Thoracic aorta (tissue), 2 donors: ENCODE measurements at regions not wholly inside any gene's neighbourhood (a gene's known extent, or its start where the extent isn't known, plus 50 kb on each side); places are given as distances from the start of the nearest gene placed in this dataset.

Experiments
- ATAC-seq: fragments of 150-250 bp; one replicate; pipeline ENCODE4 v1.8.0; 2017; ENCODE audit warnings: low read depth; ENCODE audit not compliant: insufficient number of reproducible peaks, low FRiP score
- DNase-seq: peaks from one replicate; pipeline ENCODE4 v3.0.0-alpha.2; 2020; ENCODE audit warnings: low spot score
- H3K27ac ChIP-seq, 2 donors: fragments of 200-600 bp; sonication (generic); 1 replicate in 1 of 2; 2 replicates in 1 of 2; pipeline ENCODE4 v1.5.1; 2016; ENCODE audit warnings: mild to moderate bottlenecking in 2 of 2, moderate library complexity in 2 of 2
- H3K27me3 ChIP-seq: fragments of 200-600 bp; sonication (generic); replicated peaks from 2 replicates; pipeline ENCODE4 v1.6.0; 2016; ENCODE audit warnings: mild to moderate bottlenecking; ENCODE audit not compliant: insufficient read depth
- H3K36me3 ChIP-seq: fragments of 200-600 bp; sonication (generic); one replicate; pipeline ENCODE4 v1.5.1; 2016
- H3K4me1 ChIP-seq, 2 donors: fragments of 200-600 bp; sonication (generic); 1 replicate in 1 of 2; 2 replicates in 1 of 2; pipeline versions ENCODE4 v1.5.1 to v1.6.0; 2016; ENCODE audit warnings: low read depth in 2 of 2, mild to moderate bottlenecking in 1 of 2; ENCODE audit not compliant: control insufficient read depth in 1 of 2
- H3K4me3 ChIP-seq: fragments of 200-600 bp; sonication (generic); 2 replicates; pipeline ENCODE4 v1.5.1; 2016; ENCODE audit warnings: mild to moderate bottlenecking
- H3K9me3 ChIP-seq: fragments of 200-600 bp; sonication (generic); 2 replicates; pipeline ENCODE4 v1.5.1; 2016
- CTCF ChIP-seq: fragments of 200-600 bp; sonication (generic); IDR thresholded peaks from one replicate; pipeline ENCODE4 v1.5.1; 2019; ENCODE audit warnings: antibody characterized with exemption

- no peaks in the 10 kb centered on the region for H3K9me3 ChIP-seq
- no peak overlapping the region for H3K4me3 ChIP-seq
- no peaks in the 10 kb centered on the region for H3K36me3 ChIP-seq
- no peak for TF ChIP-seq CTCF
- H3K27me3 ChIP-seq, result no peaks in the 10 kb centered on the region
- H3K27ac ChIP-seq, result no peak overlapping the region
- H3K4me1 ChIP-seq, result no peaks in the 10 kb centered on the region
- ATAC-seq (no peak), DNase-seq (no peak)
Observed at GRCh38 chr11:100546714-100547113, 140.4 kb upstream of the ARHGAP42 start.

- ATAC-seq (no peak), DNase-seq (no peak)
- Histone ChIP-seq H3K4me3 (no peak overlapping the region), H3K36me3 (no peaks in the 10 kb centered on the region), H3K27me3 (no peaks in the 10 kb centered on the region), H3K9me3 (no peaks in the 10 kb centered on the region), H3K27ac (no peak overlapping the region), H3K4me1 (peaks cover 0 to 2% of the 10 kb centered on the region in 2 donors)
- no peak for TF ChIP-seq CTCF
Observed at GRCh38 chr11:100550298-100550697, 136.8 kb upstream of the ARHGAP42 start.

- DNase-seq (no peak), ATAC-seq (no peak)
- TF ChIP-seq CTCF, result no peak
- no peak overlapping the region for H3K27ac ChIP-seq
- peaks cover 4 to 10% of the 10 kb centered on the region in 2 donors for H3K4me1 ChIP-seq
- H3K9me3 ChIP-seq, result no peaks in the 10 kb centered on the region
- no peaks in the 10 kb centered on the region for H3K27me3 ChIP-seq
- H3K4me3 ChIP-seq, result no peak overlapping the region
- no peaks in the 10 kb centered on the region for H3K36me3 ChIP-seq
Observed at GRCh38 chr11:100550912-100551632, 136.0 kb upstream of the ARHGAP42 start.

- no peak overlapping the region for H3K27ac ChIP-seq
- no peak for TF ChIP-seq CTCF
- ATAC-seq (no peak), DNase-seq (no peak)
- H3K36me3 ChIP-seq, result no peaks in the 10 kb centered on the region
- no peaks in the 10 kb centered on the region for H3K9me3 ChIP-seq
- H3K4me3 ChIP-seq, result no peak overlapping the region
- H3K4me1 ChIP-seq, result peaks cover 4 to 24% of the 10 kb centered on the region in 2 donors
- no peaks in the 10 kb centered on the region for H3K27me3 ChIP-seq
Observed at GRCh38 chr11:100555931-100556330, 131.2 kb upstream of the ARHGAP42 start.

- Histone ChIP-seq H3K9me3 (no peaks in the 10 kb centered on the region), H3K27me3 (no peaks in the 10 kb centered on the region), H3K4me3 (no peak overlapping the region), H3K4me1 (peaks cover 10 to 33% of the 10 kb centered on the region in 2 donors), H3K36me3 (no peaks in the 10 kb centered on the region), H3K27ac (no peak overlapping the region)
- ATAC-seq, result no peak
- DNase-seq, result no peak
- no peak for TF ChIP-seq CTCF
Observed at GRCh38 chr11:100556781-100557180, 130.3 kb upstream of the ARHGAP42 start.
